Chondrocyte (in vitro differentiated cells): ENCODE measurements at regions not wholly inside any gene's neighbourhood (a gene's known extent, or its start where the extent isn't known, plus 50 kb on each side); places are given as distances from the start of the nearest gene placed in this dataset.

Experiments
- DNase-seq: peaks from one replicate; pipeline ENCODE4 v3.0.0; 2021; ENCODE audit warnings: mixed read lengths, low spot score
- H3K27ac Mint-ChIP-seq: one replicate; pipeline ENCODE4 v1.8.0; 2021; ENCODE audit warnings: mild to moderate bottlenecking, moderate library complexity, mixed read lengths; ENCODE audit not compliant: unreplicated experiment
- H3K27me3 Mint-ChIP-seq: 2 replicates; pipeline ENCODE4 v1.8.0; 2021; ENCODE audit warnings: low read depth, mixed read lengths
- H3K36me3 Mint-ChIP-seq: 2 replicates; pipeline ENCODE4 v1.8.0; 2021; ENCODE audit warnings: low read depth, mixed read lengths
- H3K4me1 Mint-ChIP-seq: 2 replicates; pipeline ENCODE4 v1.8.0; 2021; ENCODE audit warnings: low read depth, mild to moderate bottlenecking, mixed read lengths
- H3K4me3 Mint-ChIP-seq: one replicate; pipeline ENCODE4 v1.8.0; 2021; ENCODE audit warnings: mild to moderate bottlenecking, moderate library complexity, mixed read lengths; ENCODE audit not compliant: unreplicated experiment
- H3K9me3 Mint-ChIP-seq: 2 replicates; pipeline ENCODE4 v1.8.0; 2021; ENCODE audit warnings: low read depth, mixed read lengths
- CTCF ChIP-seq: fragments of 200-600 bp; sonication (generic); IDR thresholded peaks from 2 replicates; pipeline ENCODE4 v1.5.0; 2021; ENCODE audit warnings: antibody characterized with exemption, mild to moderate bottlenecking, moderate library complexity

GRCh38 chr4:17380347-17380746 is 131.5 kb downstream of the QDPR start:
- TF ChIP-seq CTCF: no peak
- H3K4me3 Mint-ChIP-seq: no peak overlapping the region
- H3K4me1 Mint-ChIP-seq: peaks cover under 1% of the 10 kb centered on the region
- peaks cover 4% of the 10 kb centered on the region for H3K27me3 Mint-ChIP-seq
- DNase-seq: no peak
- H3K9me3 Mint-ChIP-seq: no peaks in the 10 kb centered on the region
- H3K36me3 Mint-ChIP-seq: no peaks in the 10 kb centered on the region
- no peak overlapping the region for H3K27ac Mint-ChIP-seq

GRCh38 chr4:17376205-17376604 is 135.7 kb downstream of the QDPR start:
- H3K4me3 Mint-ChIP-seq: no peak overlapping the region
- peaks cover 11% of the 10 kb centered on the region for H3K27me3 Mint-ChIP-seq
- H3K36me3 Mint-ChIP-seq: no peaks in the 10 kb centered on the region
- DNase-seq: no peak
- no peak for TF ChIP-seq CTCF
- H3K9me3 Mint-ChIP-seq: no peaks in the 10 kb centered on the region
- no peak overlapping the region for H3K27ac Mint-ChIP-seq
- no peaks in the 10 kb centered on the region for H3K4me1 Mint-ChIP-seq

- Mint-ChIP-seq H3K4me1 (no peaks in the 10 kb centered on the region), H3K36me3 (no peaks in the 10 kb centered on the region), H3K27me3 (peaks cover 11% of the 10 kb centered on the region), H3K27ac (no peak overlapping the region), H3K4me3 (no peak overlapping the region), H3K9me3 (no peaks in the 10 kb centered on the region)
- DNase-seq: no peak
- TF ChIP-seq CTCF: no peak
Observed at GRCh38 chr4:17373666-17374065, 138.2 kb downstream of the QDPR start.

GRCh38 chr4:17370818-17371217 is 141.1 kb downstream of the QDPR start:
- TF ChIP-seq CTCF: no peak
- H3K4me3 Mint-ChIP-seq: no peak overlapping the region
- H3K9me3 Mint-ChIP-seq: no peaks in the 10 kb centered on the region
- H3K27ac Mint-ChIP-seq: no peak overlapping the region
- no peaks in the 10 kb centered on the region for H3K4me1 Mint-ChIP-seq
- no peak for DNase-seq
- peaks cover 7% of the 10 kb centered on the region for H3K27me3 Mint-ChIP-seq
- no peaks in the 10 kb centered on the region for H3K36me3 Mint-ChIP-seq

- peaks cover 10% of the 10 kb centered on the region for H3K27me3 Mint-ChIP-seq
- no peak for TF ChIP-seq CTCF
- no peak for DNase-seq
Observed at GRCh38 chr4:17368408-17368807, 143.5 kb downstream of the QDPR start.

More at GRCh38 chr4:17368408-17368807, 143.5 kb downstream of the QDPR start:
- Mint-ChIP-seq H3K27ac (no peak overlapping the region), H3K36me3 (no peaks in the 10 kb centered on the region), H3K4me1 (no peaks in the 10 kb centered on the region), H3K4me3 (no peak overlapping the region), H3K9me3 (peaks cover 3% of the 10 kb centered on the region)
